ENCODE measurements at regions not wholly inside any gene's neighbourhood (a gene's known extent, or its start where the extent isn't known, plus 50 kb on each side); places are given as distances from the start of the nearest gene placed in this dataset.

DNA sequence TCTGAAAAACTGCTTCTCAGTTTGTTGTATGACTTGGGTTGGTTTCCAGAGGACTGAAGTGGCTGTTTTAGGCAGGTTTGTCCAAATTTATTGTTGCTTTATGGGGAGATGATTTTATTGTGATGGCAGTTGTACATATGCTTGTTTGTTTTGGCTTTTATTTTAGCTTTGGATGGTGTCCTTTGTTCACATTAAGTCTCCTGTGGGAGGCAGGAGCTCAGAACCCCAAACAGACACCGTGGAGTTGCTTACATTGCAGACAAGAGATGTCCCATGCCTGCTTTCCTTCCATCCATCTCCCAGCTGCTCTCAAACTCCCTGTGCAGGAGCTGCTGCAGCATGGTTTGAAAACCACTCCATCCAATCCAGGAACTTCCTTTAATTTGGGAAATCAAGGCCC lies 414.7 kb downstream of the LPIN1 start:
- TF ChIP-seq, protein P1, sequence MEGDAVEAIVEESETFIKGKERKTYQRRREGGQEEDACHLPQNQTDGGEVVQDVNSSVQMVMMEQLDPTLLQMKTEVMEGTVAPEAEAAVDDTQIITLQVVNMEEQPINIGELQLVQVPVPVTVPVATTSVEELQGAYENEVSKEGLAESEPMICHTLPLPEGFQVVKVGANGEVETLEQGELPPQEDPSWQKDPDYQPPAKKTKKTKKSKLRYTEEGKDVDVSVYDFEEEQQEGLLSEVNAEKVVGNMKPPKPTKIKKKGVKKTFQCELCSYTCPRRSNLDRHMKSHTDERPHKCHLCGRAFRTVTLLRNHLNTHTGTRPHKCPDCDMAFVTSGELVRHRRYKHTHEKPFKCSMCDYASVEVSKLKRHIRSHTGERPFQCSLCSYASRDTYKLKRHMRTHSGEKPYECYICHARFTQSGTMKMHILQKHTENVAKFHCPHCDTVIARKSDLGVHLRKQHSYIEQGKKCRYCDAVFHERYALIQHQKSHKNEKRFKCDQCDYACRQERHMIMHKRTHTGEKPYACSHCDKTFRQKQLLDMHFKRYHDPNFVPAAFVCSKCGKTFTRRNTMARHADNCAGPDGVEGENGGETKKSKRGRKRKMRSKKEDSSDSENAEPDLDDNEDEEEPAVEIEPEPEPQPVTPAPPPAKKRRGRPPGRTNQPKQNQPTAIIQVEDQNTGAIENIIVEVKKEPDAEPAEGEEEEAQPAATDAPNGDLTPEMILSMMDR (IDR thresholded peaks at IDR 0.05) = no peak
- no peak for TF ChIP-seq POLR2A (IDR thresholded peaks at IDR 0.05)
